Astrocyte of the cerebellum (primary cell): ENCODE measurements at regions not wholly inside any gene's neighbourhood (a gene's known extent, or its start where the extent isn't known, plus 50 kb on each side); places are given as distances from the start of the nearest gene placed in this dataset.

ENCODE experiments used
- DNase-seq: peaks from one replicate; pipeline ENCODE4 v3.0.0-alpha.2; 2011; ENCODE audit warnings: low read depth
- H3K4me3 ChIP-seq: 2 replicates; pipeline ENCODE4 v1.5.1; 2011; ENCODE audit warnings: mild to moderate bottlenecking, low read depth, low read length, moderate library complexity
- CTCF ChIP-seq: IDR thresholded peaks from 2 replicates; pipeline ENCODE4 v1.5.1; 2012; ENCODE audit warnings: low read length, low read depth, moderate library complexity, mild to moderate bottlenecking; ENCODE audit errors: missing control alignments
- in situ Hi-C: cut with HindIII; loops from 2 replicates; pipeline ENCODE4 v1.10.0; 2017; ENCODE audit warnings: low sequenced_read_pairs

DNA sequence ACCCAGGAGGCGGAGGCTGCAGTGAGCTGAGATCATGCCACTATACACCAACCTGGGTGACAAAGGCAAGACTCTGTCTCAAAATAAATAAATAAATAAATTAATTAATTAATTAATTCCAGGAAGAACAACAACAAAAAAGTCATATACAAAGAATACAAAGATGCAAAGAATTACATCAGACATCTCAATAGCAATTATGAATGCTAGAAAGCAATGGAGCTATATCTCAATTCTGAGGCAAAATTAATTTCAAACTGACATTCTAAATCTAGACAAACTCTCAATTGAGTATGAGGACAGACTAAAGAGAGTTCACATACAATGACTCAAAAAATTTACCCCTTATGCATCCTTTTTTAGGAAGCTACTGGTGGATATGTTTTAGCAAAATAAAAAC, 69.6 kb upstream of the CTNNB1 start:
- no peak overlapping the region for H3K4me3 ChIP-seq
- no peak for TF ChIP-seq CTCF
- no peak for DNase-seq
- in situ Hi-C loops: no loop called here

DNA sequence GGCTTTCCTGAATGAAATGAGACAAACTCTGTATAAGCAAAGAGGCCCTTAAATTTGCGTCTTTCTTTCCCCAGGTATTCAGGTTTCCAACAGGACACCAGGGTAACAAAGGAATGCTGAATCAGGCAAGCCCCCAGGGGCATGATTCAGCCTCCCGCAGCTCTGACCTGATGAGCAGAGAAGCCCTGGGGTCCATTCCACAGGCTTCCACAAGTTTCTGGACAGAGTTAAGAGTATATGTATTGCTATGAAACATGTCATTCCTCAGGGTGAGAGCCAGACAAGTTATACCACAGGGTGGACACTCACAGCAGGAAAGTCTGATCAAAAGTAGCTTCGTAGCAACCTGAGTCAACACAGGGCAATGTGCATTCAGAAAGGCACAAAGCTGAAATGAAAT, 68.1 kb upstream of the CTNNB1 start:
- in situ Hi-C loops: no loop called here

DNA sequence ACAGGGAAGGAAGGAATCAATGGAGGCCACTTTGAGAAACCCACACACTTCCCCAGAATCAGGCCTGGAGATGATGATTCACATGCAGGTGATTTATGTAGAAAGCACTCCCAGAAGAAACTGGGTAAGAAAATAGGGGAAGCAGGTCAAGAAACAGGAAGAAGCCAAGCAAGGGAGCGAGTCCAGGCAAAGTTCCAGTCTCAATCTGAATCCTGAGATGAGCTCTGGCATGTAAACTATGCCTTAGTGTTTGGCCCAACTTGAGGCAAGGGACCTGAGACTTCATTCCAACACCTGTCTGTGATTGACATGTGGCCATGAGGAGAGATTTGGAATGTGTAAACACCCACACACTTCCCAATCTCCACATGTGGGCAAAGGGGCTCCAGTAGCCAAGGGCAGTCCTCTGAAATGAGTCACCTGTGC, 61.6 kb upstream of the CTNNB1 start:
- DNase-seq: no peak
- no peak for TF ChIP-seq CTCF
- in situ Hi-C loops: no loop called here

More for the DNA sequence above, 68.1 kb upstream of the CTNNB1 start:
- DNase-seq: peak; percentile 23
- H3K4me3 ChIP-seq: no peak overlapping the region
- TF ChIP-seq CTCF: no peak

GRCh38 chr3:41138146-41138545, 61.2 kb upstream of the CTNNB1 start:
- DNase-seq: no peak
- TF ChIP-seq CTCF: no peak
- H3K4me3 ChIP-seq: no peak overlapping the region
- in situ Hi-C loops: no loop called here

More for the DNA sequence above, 61.6 kb upstream of the CTNNB1 start:
- H3K4me3 ChIP-seq: no peak overlapping the region

DNA sequence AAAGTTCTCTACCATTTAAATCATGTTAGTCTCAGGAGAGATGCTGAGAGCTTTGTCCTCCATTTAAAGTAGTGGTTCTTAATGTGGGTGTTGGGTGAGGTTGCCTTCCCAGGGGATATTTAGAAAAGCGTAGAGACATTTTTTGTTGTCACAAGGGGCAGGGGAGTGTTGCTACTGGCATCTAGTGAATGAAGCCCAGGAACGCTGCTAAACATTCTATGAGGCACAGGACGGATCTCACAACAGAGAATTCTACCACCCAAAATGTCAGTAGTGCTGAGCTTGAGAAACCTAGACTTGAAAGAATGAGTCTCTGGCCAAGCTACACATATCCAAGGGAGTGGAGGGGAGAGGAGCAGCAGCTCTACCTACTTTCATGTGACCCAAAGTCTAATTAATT, 60.7 kb upstream of the CTNNB1 start:
- in situ Hi-C loops: no loop called here
- no peak for TF ChIP-seq CTCF
- no peak overlapping the region for H3K4me3 ChIP-seq
- DNase-seq: no peak

DNA sequence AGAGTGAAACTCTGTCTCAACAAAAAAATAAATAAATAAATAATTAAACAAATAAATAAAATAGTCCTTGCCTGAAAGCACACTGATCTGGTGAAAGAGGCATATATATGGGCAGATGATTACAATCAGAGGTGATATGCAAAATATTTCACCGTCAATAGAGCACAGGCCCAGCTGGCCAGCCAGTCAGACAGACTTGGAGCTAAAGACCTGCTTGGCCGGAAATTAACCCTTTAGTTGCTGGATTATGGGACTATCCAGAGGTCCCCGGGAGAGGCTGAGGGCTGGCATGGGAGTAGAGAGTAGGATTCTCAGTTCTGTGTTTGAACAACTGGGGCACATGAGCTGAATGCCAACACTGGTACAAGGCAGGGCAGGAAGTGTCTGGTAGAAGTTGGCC, 59.1 kb upstream of the CTNNB1 start:
- H3K4me3 ChIP-seq: no peak overlapping the region
- TF ChIP-seq CTCF: no peak
- in situ Hi-C loops: no loop called here
- no peak for DNase-seq
